ENCODE measurements at regions not wholly inside any gene's neighbourhood (a gene's known extent, or its start where the extent isn't known, plus 50 kb on each side); places are given as distances from the start of the nearest gene placed in this dataset.
"Not testable (repeated sequence)": the region's sequence is repeated elsewhere in the genome, so short reads cannot be mapped to it uniquely, and the experiment has no call there.

DNA sequence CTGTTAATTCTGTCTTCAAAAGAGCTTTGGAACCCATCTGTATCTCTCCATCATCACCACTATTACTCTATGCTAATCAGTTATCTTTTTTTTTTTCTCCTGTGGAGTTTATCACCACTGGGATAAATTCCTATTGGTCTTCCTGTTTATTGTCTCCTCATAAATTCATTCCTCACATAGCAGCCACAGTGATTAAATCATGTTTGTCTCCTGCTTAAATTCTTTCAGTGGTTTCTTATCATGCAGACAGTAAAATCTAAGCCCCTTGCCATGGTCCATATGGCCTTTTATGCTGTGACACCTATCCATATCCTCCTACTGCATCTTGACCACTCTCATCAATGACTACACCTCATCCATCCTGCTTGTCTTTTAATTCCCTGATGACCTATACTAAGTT lies 239.8 kb upstream of the ZEB2 start:
- TF ChIP-seq, protein P1, sequence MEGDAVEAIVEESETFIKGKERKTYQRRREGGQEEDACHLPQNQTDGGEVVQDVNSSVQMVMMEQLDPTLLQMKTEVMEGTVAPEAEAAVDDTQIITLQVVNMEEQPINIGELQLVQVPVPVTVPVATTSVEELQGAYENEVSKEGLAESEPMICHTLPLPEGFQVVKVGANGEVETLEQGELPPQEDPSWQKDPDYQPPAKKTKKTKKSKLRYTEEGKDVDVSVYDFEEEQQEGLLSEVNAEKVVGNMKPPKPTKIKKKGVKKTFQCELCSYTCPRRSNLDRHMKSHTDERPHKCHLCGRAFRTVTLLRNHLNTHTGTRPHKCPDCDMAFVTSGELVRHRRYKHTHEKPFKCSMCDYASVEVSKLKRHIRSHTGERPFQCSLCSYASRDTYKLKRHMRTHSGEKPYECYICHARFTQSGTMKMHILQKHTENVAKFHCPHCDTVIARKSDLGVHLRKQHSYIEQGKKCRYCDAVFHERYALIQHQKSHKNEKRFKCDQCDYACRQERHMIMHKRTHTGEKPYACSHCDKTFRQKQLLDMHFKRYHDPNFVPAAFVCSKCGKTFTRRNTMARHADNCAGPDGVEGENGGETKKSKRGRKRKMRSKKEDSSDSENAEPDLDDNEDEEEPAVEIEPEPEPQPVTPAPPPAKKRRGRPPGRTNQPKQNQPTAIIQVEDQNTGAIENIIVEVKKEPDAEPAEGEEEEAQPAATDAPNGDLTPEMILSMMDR (IDR thresholded peaks at IDR 0.05): no peak
- no peaks in the 10 kb centered on the region for H3K36me3 ChIP-seq (ENCODE audit: low read depth)
- no peaks in the 10 kb centered on the region for H3K9me3 ChIP-seq
- ATAC-seq: no peak
- H3K4me1 ChIP-seq (ENCODE audit: low read depth): no peaks in the 10 kb centered on the region
- no peak overlapping the region for H3K4me3 ChIP-seq
- intact Hi-C loops (cut with DNase I, micrococcal nuclease): no loop called here
- DNase-seq: no peak

DNA sequence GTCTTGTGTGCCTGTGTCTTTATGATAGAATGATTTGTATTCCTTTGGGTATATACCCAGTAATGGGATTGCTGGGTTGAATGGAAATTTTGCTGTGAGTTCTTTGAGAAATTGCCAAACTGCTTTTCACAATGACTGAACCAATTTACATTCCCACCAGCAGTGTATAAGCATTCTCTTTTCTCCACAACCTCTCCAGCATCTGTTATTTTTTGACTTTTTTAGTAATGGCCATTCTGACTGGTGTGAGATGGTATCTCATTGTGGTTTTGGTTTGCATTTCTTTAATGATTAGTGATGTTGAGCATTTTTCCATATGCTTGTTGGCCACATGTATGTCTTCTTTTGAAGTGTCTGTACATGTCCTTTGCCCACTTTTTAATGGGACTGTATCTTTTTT lies 238.3 kb upstream of the ZEB2 start:
- H3K36me3 ChIP-seq (ENCODE audit: low read depth); intact Hi-C loops (cut with DNase I, micrococcal nuclease); DNase-seq; H3K4me3 ChIP-seq; ATAC-seq; H3K4me1 ChIP-seq (ENCODE audit: low read depth); H3K9me3 ChIP-seq: not testable (repeated sequence)

DNA sequence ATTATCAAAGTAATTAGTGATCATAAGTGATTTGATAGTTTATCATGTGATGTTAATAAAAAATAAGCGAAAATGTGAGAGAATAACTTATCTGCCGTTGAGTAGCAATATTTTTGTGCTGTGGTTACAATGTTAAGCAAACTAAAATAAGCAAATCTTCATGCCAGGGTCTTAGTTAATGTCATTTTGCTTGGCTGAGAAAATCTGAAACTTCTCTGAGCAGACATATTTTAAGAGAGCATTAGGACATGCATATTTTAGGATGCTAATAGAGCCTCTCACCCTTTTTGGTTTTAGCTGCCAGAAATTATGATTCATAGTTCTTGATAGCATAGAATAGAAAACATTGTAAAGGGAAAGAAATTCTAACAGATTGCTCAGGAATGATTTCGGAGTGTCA lies 233.5 kb upstream of the ZEB2 start:
- Histone ChIP-seq H3K9me3 (peaks cover 14% of the 10 kb centered on the region), H3K36me3 (ENCODE audit: low read depth) (no peaks in the 10 kb centered on the region), H3K4me1 (ENCODE audit: low read depth) (no peaks in the 10 kb centered on the region), H3K4me3 (no peak overlapping the region)
- TF ChIP-seq, protein P1 (IDR thresholded peaks at IDR 0.05): no peak
- intact Hi-C loops (cut with DNase I, micrococcal nuclease): no loop called here
- DNase-seq (no peak), ATAC-seq (no peak)

DNA sequence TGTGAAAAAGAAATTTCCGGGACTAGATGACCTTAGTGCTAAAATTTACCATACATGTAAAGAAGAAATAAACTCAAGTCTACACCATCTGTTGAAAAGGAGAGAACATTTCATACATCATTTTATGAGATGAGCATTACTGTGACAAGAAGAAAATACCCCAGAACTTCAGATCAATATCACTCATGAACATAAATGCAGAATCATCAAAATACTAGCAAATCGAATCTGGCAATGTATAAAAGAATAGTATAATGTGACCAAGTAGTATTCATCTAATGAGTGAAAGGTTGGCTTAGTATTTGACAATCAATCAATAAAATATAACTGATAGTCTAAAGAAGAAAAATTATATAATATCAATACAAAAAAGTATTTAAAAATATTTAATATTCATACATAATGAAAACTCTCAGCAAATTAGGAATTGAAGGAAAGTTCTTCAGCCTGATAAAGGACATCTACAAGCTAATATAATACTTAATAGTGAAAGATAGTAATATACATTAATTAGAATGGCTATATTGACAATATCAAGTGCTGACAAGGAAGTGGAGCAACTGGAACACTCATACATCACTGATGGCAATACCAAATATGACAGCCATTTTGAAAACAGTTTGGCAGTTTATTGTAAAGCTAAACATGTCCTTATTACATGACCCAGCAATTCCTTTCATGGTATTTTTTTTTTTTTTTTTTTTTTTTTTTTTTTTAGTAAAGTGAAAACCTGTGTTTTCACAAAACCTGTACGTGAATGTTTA lies 231.4 kb upstream of the ZEB2 start:
- Histone ChIP-seq H3K9me3 (peaks cover 31% of the 10 kb centered on the region), H3K4me3 (no peak overlapping the region), H3K36me3 (ENCODE audit: low read depth) (no peaks in the 10 kb centered on the region), H3K4me1 (ENCODE audit: low read depth) (no peaks in the 10 kb centered on the region)
- DNase-seq: no peak
- intact Hi-C loops (cut with DNase I, micrococcal nuclease): no loop called here
- no peak for ATAC-seq
- TF ChIP-seq, protein P1 (IDR thresholded peaks at IDR 0.05): no peak

DNA sequence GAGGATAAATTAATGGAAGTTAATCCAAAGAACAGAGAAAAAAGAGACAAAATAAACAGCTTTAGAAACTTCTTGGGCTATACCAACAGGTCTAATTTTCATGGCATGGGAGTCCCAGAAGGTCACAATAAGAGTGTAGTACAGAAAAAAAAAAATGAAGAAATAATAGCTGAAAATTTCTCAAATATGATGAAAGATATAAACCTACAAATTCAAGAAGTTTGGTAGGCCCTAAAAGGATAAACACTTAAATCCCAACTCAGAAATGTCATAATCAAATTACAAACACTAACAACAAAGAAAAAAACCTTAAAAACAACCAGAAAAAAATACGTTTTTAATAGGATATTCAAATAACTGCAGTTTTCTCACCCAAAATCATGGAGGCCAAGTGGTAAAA lies 229.3 kb upstream of the ZEB2 start:
- H3K4me3 ChIP-seq: no peak overlapping the region
- no peak for DNase-seq
- ATAC-seq: no peak
- intact Hi-C loops (cut with DNase I, micrococcal nuclease): no loop called here
- no peaks in the 10 kb centered on the region for H3K36me3 ChIP-seq (ENCODE audit: low read depth)
- H3K4me1 ChIP-seq (ENCODE audit: low read depth): no peaks in the 10 kb centered on the region
- peaks cover 32% of the 10 kb centered on the region for H3K9me3 ChIP-seq
- TF ChIP-seq, protein P1 (IDR thresholded peaks at IDR 0.05): no peak

DNA sequence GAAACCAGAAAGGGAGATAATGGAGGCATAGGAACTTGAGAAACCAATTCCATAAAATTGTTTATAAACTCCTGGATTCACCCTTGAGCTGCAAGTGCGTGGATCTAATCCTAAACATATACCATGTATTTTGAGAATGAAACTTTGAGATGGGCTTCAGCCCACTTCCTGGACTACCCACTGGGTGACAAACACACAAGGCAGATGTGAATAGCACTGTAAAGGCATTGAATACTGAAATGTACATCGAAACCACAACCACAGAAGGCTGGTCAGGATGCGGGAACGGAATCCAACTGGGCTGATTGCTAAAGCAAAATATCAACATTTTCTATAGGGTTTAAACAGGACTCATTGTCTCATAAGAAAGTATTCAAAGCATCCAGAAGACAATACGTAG lies 228.5 kb upstream of the ZEB2 start:
- no peak for DNase-seq
- intact Hi-C loops (cut with DNase I, micrococcal nuclease): no loop called here

More for the DNA sequence above, 228.5 kb upstream of the ZEB2 start:
- TF ChIP-seq, protein P1 (IDR thresholded peaks at IDR 0.05): no peak
- no peaks in the 10 kb centered on the region for H3K4me1 ChIP-seq (ENCODE audit: low read depth)
- no peaks in the 10 kb centered on the region for H3K36me3 ChIP-seq (ENCODE audit: low read depth)
- no peak overlapping the region for H3K4me3 ChIP-seq
- ATAC-seq: no peak
- peaks cover 32% of the 10 kb centered on the region for H3K9me3 ChIP-seq

Measured in mucosa of descending colon (tissue), 3 donors.